ENCODE measurements at regions not wholly inside any gene's neighbourhood (a gene's known extent, or its start where the extent isn't known, plus 50 kb on each side); places are given as distances from the start of the nearest gene placed in this dataset.
A peak's percentile ranks its signal among the peaks of the same experiment; 100 is the strongest.
"Not testable (repeated sequence)": the region's sequence is repeated elsewhere in the genome, so short reads cannot be mapped to it uniquely, and the experiment has no call there.

- DNase-seq (ENCODE audit: low read depth): no peak
These were observed 55.2 kb downstream of the RPL22L1 start for GRCh38 chr3:170814822-170815221.

GRCh38 chr3:170813266-170813665, 56.7 kb downstream of the RPL22L1 start:
- no peak for DNase-seq (ENCODE audit: low read depth)

- peak; percentile 79 for DNase-seq (ENCODE audit: low read depth)
These were observed 57.9 kb downstream of the RPL22L1 start for GRCh38 chr3:170811928-170812591.

- peak; percentile 66 for DNase-seq (ENCODE audit: low read depth)
These were observed 58.5 kb downstream of the RPL22L1 start for GRCh38 chr3:170811515-170811914.

GRCh38 chr3:170809975-170810357, 60.0 kb downstream of the RPL22L1 start:
- DNase-seq (ENCODE audit: low read depth): peak; percentile 63

- peak; percentile 84 for DNase-seq (ENCODE audit: low read depth)
These were observed 60.7 kb downstream of the RPL22L1 start for GRCh38 chr3:170809007-170809974.

GRCh38 chr3:170808041-170808440, 62.0 kb downstream of the RPL22L1 start:
- DNase-seq (ENCODE audit: low read depth): no peak

GRCh38 chr3:170806676-170807075, 63.3 kb downstream of the RPL22L1 start:
- DNase-seq (ENCODE audit: low read depth): no peak

- no peak for DNase-seq (ENCODE audit: low read depth)
These were observed 63.9 kb downstream of the RPL22L1 start for GRCh38 chr3:170806141-170806540.

- not testable (repeated sequence) for DNase-seq (ENCODE audit: low read depth)
These were observed 64.7 kb downstream of the RPL22L1 start for GRCh38 chr3:170805296-170805695.

GRCh38 chr3:170804634-170805033, 65.4 kb downstream of the RPL22L1 start:
- not testable (repeated sequence) for DNase-seq (ENCODE audit: low read depth)

- no peak for DNase-seq (ENCODE audit: low read depth)
These were observed 65.9 kb downstream of the RPL22L1 start for GRCh38 chr3:170804078-170804477.

GRCh38 chr3:170802164-170803151, 67.5 kb downstream of the RPL22L1 start:
- DNase-seq (ENCODE audit: low read depth): peak; percentile 95

GRCh38 chr3:170801597-170801996, 68.4 kb downstream of the RPL22L1 start:
- DNase-seq (ENCODE audit: low read depth): no peak

- DNase-seq (ENCODE audit: low read depth): not testable (repeated sequence)
These were observed 69.7 kb downstream of the RPL22L1 start for GRCh38 chr3:170800275-170800674.

- DNase-seq (ENCODE audit: low read depth): no peak
These were observed 71.0 kb downstream of the RPL22L1 start for GRCh38 chr3:170799009-170799408.

- no peak for DNase-seq (ENCODE audit: low read depth)
These were observed 72.3 kb downstream of the RPL22L1 start for GRCh38 chr3:170797685-170798084.

GRCh38 chr3:170792471-170792870, 77.5 kb downstream of the RPL22L1 start:
- no peak for DNase-seq (ENCODE audit: low read depth)

GRCh38 chr3:170790647-170791046, 79.3 kb downstream of the RPL22L1 start:
- no peak for DNase-seq (ENCODE audit: low read depth)

GRCh38 chr3:170787464-170787863, 82.5 kb downstream of the RPL22L1 start:
- DNase-seq (ENCODE audit: low read depth): no peak

GRCh38 chr3:170785454-170785853, 84.5 kb downstream of the RPL22L1 start:
- DNase-seq (ENCODE audit: low read depth): no peak

GRCh38 chr3:170784406-170784805, 85.6 kb downstream of the RPL22L1 start:
- no peak for DNase-seq (ENCODE audit: low read depth)
